H1 (cell line): ENCODE measurements at regions not wholly inside any gene's neighbourhood (a gene's known extent, or its start where the extent isn't known, plus 50 kb on each side); places are given as distances from the start of the nearest gene placed in this dataset.

Source experiments
- CTCF ChIA-PET: fragments of 300-600 bp; sonication (Branson Sonifier 250); formaldehyde crosslinking; loops from one replicate; lab custom pipeline; 2021; ENCODE audit not compliant: partially characterized antibody; lab: Charles Lee
- POLR2A ChIA-PET: fragments of 300-600 bp; sonication (Branson Sonifier 250); formaldehyde crosslinking; loops from one replicate; lab custom pipeline; 2021; ENCODE audit warnings: inconsistent platforms; ENCODE audit not compliant: partially characterized antibody; lab: Charles Lee
- DNase-seq, 2 experiments: peaks; one replicate each; pipeline versions ENCODE4 v3.0.0 to v3.0.0-alpha.2; 2010 to 2022; ENCODE audit warnings: low spot score in 2 of 2, low read depth in 1 of 2, mixed read lengths in 1 of 2
- FAIRE-seq: peaks from 2 replicates; lab custom pipeline; 2011; peaks lifted over from hg19 to GRCh38; lab: Jason Lieb, UNC
- H2AFZ ChIP-seq: 2 replicates; pipeline ENCODE4 v1.8.1; 2012; ENCODE audit warnings: low read length, inconsistent platforms
- H2AK5ac ChIP-seq: 2 replicates; pipeline ENCODE4 v1.6.1; 2013; ENCODE audit warnings: low read depth, low read length
- H2BK120ac ChIP-seq: replicated peaks from 2 replicates; pipeline ENCODE3; 2013; ENCODE audit warnings: low read depth, low read length, inconsistent platforms
- H2BK12ac ChIP-seq: 2 replicates; pipeline ENCODE4 v1.6.1; 2013; ENCODE audit warnings: low read depth, low read length
- H2BK15ac ChIP-seq: 2 replicates; pipeline ENCODE4 v1.6.1; 2013; ENCODE audit warnings: low read length
- H2BK20ac ChIP-seq: 2 replicates; pipeline ENCODE4 v1.6.1; 2013; ENCODE audit warnings: low read length
- H2BK5ac ChIP-seq: 2 replicates; pipeline ENCODE4 v1.6.1; 2013; ENCODE audit warnings: low read depth, low read length
- H3K14ac ChIP-seq: 2 replicates; pipeline ENCODE4 v1.6.1; 2013; ENCODE audit warnings: inconsistent platforms; ENCODE audit not compliant: insufficient read length
- H3K18ac ChIP-seq: 2 replicates; pipeline ENCODE4 v1.6.1; 2013; ENCODE audit warnings: low read length; ENCODE audit errors: extremely low read depth
- H3K23ac ChIP-seq: 2 replicates; pipeline ENCODE4 v1.6.1; 2013; ENCODE audit warnings: inconsistent platforms; ENCODE audit not compliant: insufficient read length
- H3K23me2 ChIP-seq: 2 replicates; pipeline ENCODE4 v1.6.1; 2013; ENCODE audit warnings: low read depth, low read length
- H3K27ac ChIP-seq: 2 replicates; pipeline ENCODE4 v1.6.1; 2011; ENCODE audit warnings: low read depth, low read length, inconsistent platforms
- H3K27me3 ChIP-seq, 4 experiments: replicated peaks in 1 of 4; 1 replicate in 1 of 4; 2 replicates in 3 of 4; pipeline versions ENCODE4 v1.6.1 to v1.8.1; 2011 to 2013; ENCODE audit warnings: low read length in 3 of 4, mild to moderate bottlenecking in 3 of 4, inconsistent platforms in 2 of 4, mixed read lengths in 2 of 4, moderate library complexity in 1 of 4; ENCODE audit not compliant: control insufficient read depth in 3 of 4, insufficient read depth in 3 of 4; ENCODE audit errors: extremely low read depth in 1 of 4
- H3K36me3 ChIP-seq, 4 experiments: 2 replicates each; pipeline versions ENCODE4 v1.6.1 to v1.8.1; 2011 to 2013; ENCODE audit warnings: mild to moderate bottlenecking in 4 of 4, low read length in 3 of 4, moderate library complexity in 2 of 4, control low read depth in 1 of 4, inconsistent platforms in 1 of 4; ENCODE audit not compliant: insufficient read depth in 4 of 4, control insufficient read depth in 2 of 4
- H3K4ac ChIP-seq: replicated peaks from 2 replicates; pipeline ENCODE3; 2013; ENCODE audit warnings: low read length, low read depth, mixed read lengths, inconsistent platforms; ENCODE audit not compliant: insufficient read length
- H3K4me1 ChIP-seq, 4 experiments: replicated peaks in 1 of 4; 1 replicate in 1 of 4; 2 replicates in 3 of 4; pipeline versions ENCODE4 v1.6.1 to v1.8.1; 2011 to 2013; ENCODE audit warnings: low read length in 3 of 4, inconsistent platforms in 2 of 4, mixed read lengths in 1 of 4; ENCODE audit not compliant: insufficient read depth in 4 of 4, control insufficient read depth in 3 of 4
- H3K4me2 ChIP-seq, 2 experiments: 2 replicates each; pipeline versions ENCODE4 v1.6.1 to v1.8.1; 2011 to 2013; ENCODE audit warnings: low read depth in 2 of 2, low read length in 2 of 2, control low read depth in 1 of 2, inconsistent platforms in 1 of 2, mild to moderate bottlenecking in 1 of 2; ENCODE audit not compliant: insufficient read depth in 1 of 2
- H3K4me3 ChIP-seq, 4 experiments: fragments of 200-600, 300-600 bp in 1 of 4; sonication (generic), shearing (Covaris generic), sonication (Bioruptor Twin) in 1 of 4; 2 replicates each; pipeline versions ENCODE4 v1.5.1 to v1.8.1; 2011 to 2016; ENCODE audit warnings: low read length in 4 of 4, low read depth in 3 of 4, control low read depth in 2 of 4, inconsistent platforms in 2 of 4, mild to moderate bottlenecking in 2 of 4, mixed read lengths in 1 of 4, moderate library complexity in 1 of 4; ENCODE audit not compliant: insufficient read depth in 2 of 4; ENCODE audit errors: extremely low read depth in 1 of 4
- H3K56ac ChIP-seq: replicated peaks from 2 replicates; pipeline ENCODE3; 2013; ENCODE audit warnings: low read depth, mild to moderate bottlenecking, mixed read lengths, low read length, inconsistent platforms; ENCODE audit not compliant: insufficient read length
- H3K79me1 ChIP-seq: 2 replicates; pipeline ENCODE4 v1.6.1; 2013; ENCODE audit warnings: low read depth, low read length, control low read depth
- H3K79me2 ChIP-seq, 2 experiments: 2 replicates each; pipeline versions ENCODE4 v1.6.1 to v1.8.1; 2012 to 2013; ENCODE audit warnings: low read length in 2 of 2, mild to moderate bottlenecking in 2 of 2, inconsistent platforms in 1 of 2; ENCODE audit not compliant: insufficient read depth in 2 of 2, control insufficient read depth in 1 of 2
- H3K9ac ChIP-seq, 4 experiments: replicated peaks in 1 of 4; 1 replicate in 1 of 4; 2 replicates in 3 of 4; pipeline versions ENCODE4 v1.6.1 to v1.8.1; 2011 to 2013; ENCODE audit warnings: low read depth in 3 of 4, low read length in 3 of 4, control low read depth in 2 of 4, mild to moderate bottlenecking in 2 of 4, moderate library complexity in 2 of 4, inconsistent platforms in 1 of 4; ENCODE audit errors: extremely low read depth in 1 of 4
- H3K9me3 ChIP-seq, 2 experiments: 2 replicates each; pipeline versions ENCODE4 v1.6.1 to v1.8.1; 2012 to 2013; ENCODE audit warnings: mild to moderate bottlenecking in 2 of 2, moderate library complexity in 2 of 2, control low read depth in 1 of 2, inconsistent platforms in 1 of 2, low read depth in 1 of 2, low read length in 1 of 2, mixed read lengths in 1 of 2; ENCODE audit not compliant: insufficient read depth in 2 of 2
- H4K20me1 ChIP-seq, 2 experiments: replicated peaks in 1 of 2; 2 replicates each; pipeline versions ENCODE3 to v1.8.1; 2011 to 2013; ENCODE audit warnings: inconsistent platforms in 2 of 2, low read length in 2 of 2, mild to moderate bottlenecking in 1 of 2; ENCODE audit not compliant: insufficient read depth in 2 of 2, control insufficient read depth in 1 of 2
- H4K5ac ChIP-seq: 2 replicates; pipeline ENCODE4 v1.6.1; 2013; ENCODE audit warnings: low read length, low read depth, mixed read lengths, inconsistent platforms; ENCODE audit not compliant: insufficient read length
- H4K8ac ChIP-seq: 2 replicates; pipeline ENCODE4 v1.8.0; 2013; ENCODE audit warnings: mild to moderate bottlenecking, moderate library complexity, low read length, inconsistent platforms; ENCODE audit not compliant: insufficient read depth; ENCODE audit errors: extremely low read depth
- H4K91ac ChIP-seq: replicated peaks from 2 replicates; pipeline ENCODE3; 2013; ENCODE audit warnings: low read length, mixed read lengths, inconsistent platforms; ENCODE audit not compliant: insufficient read length
- CBX8 ChIP-seq: fragments of 300-800, 300-1000 bp; sonication (generic); IDR thresholded peaks from 2 replicates; pipeline ENCODE4 v1.7.1; 2016; ENCODE audit warnings: low read depth, low read length, borderline replicate concordance
- E2F6 ChIP-seq: IDR thresholded peaks from 2 replicates; pipeline ENCODE4 v1.6.1; 2012; ENCODE audit warnings: inconsistent platforms
- GABPA ChIP-seq: IDR thresholded peaks from 2 replicates; pipeline ENCODE4 v1.6.1; 2011; ENCODE audit warnings: mild to moderate bottlenecking, low read length, moderate library complexity, borderline replicate concordance; ENCODE audit not compliant: insufficient read depth
- HDAC2 ChIP-seq, 2 experiments: fragments of 300-600 bp in 1 of 2; sonication (generic) in 1 of 2; IDR thresholded peaks; 2 replicates each; pipeline ENCODE4 v1.6.1; 2011 to 2012; ENCODE audit warnings: low read depth in 2 of 2, low read length in 2 of 2, mild to moderate bottlenecking in 2 of 2, moderate library complexity in 2 of 2, borderline replicate concordance in 1 of 2, inconsistent platforms in 1 of 2
- JUND ChIP-seq: IDR thresholded peaks from 2 replicates; pipeline ENCODE4 v1.6.1; 2011; ENCODE audit warnings: mild to moderate bottlenecking, improper control_type of control experiment, low read length
- KDM1A ChIP-seq: fragments of 200-600, 300-600 bp; sonication (generic); IDR thresholded peaks from 2 replicates; pipeline ENCODE4 v1.7.1; 2016; ENCODE audit warnings: mild to moderate bottlenecking, low read length, borderline replicate concordance
- RAD21 ChIP-seq, 2 experiments: IDR thresholded peaks in 1 of 2; conservative IDR thresholded peaks in 1 of 2; 2 replicates each; pipeline ENCODE4 v1.6.1; 2011; ENCODE audit warnings: low read depth in 2 of 2, low read length in 2 of 2, improper control_type of control experiment in 1 of 2, inconsistent platforms in 1 of 2, mild to moderate bottlenecking in 1 of 2, moderate library complexity in 1 of 2
- RBBP5 ChIP-seq: IDR thresholded peaks from 2 replicates; pipeline ENCODE4 v1.7.1; 2012; ENCODE audit warnings: low read depth, mild to moderate bottlenecking, inconsistent platforms, low read length, moderate library complexity, borderline replicate concordance
- RXRA ChIP-seq: IDR thresholded peaks from 2 replicates; pipeline ENCODE4 v1.6.1; 2011; ENCODE audit warnings: low read depth, mild to moderate bottlenecking, low read length, moderate library complexity; ENCODE audit not compliant: insufficient read depth
- TAF1 ChIP-seq: IDR thresholded peaks from 2 replicates; pipeline ENCODE4 v1.6.1; 2011; ENCODE audit warnings: mild to moderate bottlenecking, low read depth, low read length
- TEAD4 ChIP-seq: IDR thresholded peaks from 2 replicates; pipeline ENCODE4 v1.6.1; 2012; ENCODE audit warnings: low read depth, low read length, inconsistent platforms, mixed read lengths
- USF2 ChIP-seq: IDR thresholded peaks from 2 replicates; pipeline ENCODE4 v1.6.1; 2011; ENCODE audit warnings: low read length, improper control_type of control experiment
- WGBS, 2 experiments: shearing (Covaris generic) in 1 of 2; methylation state at CpG; one replicate each; pipeline versions ENCODE4 v1.1.6 to v1.1.7; 2013 to 2015; ENCODE audit warnings: low lambda C conversion rate in 2 of 2, mixed read lengths in 2 of 2, inconsistent platforms in 1 of 2, low coverage in 1 of 2, missing lambda C conversion rate in 1 of 2; ENCODE audit not compliant: insufficient replicate concordance in 2 of 2, insufficient coverage in 1 of 2, insufficient read length in 1 of 2; ENCODE audit errors: extremely low coverage in 1 of 2, missing lambda C conversion rate in 1 of 2; 5-methylcytosine and 5-hydroxymethylcytosine counted together

- Histone ChIP-seq H3K4me3 (no peak overlapping the region), H2BK20ac (no peak overlapping the region), H3K4me1 (no peaks in the 10 kb centered on the region), H2BK12ac (no peak overlapping the region), H3K79me2 (no peaks in the 10 kb centered on the region), H4K91ac (no peak overlapping the region), H3K9me3 (no peaks in the 10 kb centered on the region), H2AFZ (no peak overlapping the region), H3K4ac (no peak overlapping the region), H2BK15ac (no peak overlapping the region), H3K14ac (no peak overlapping the region), H3K4me2 (no peak overlapping the region), H4K20me1 (no peaks in the 10 kb centered on the region), H3K23ac (no peak overlapping the region), H4K5ac (no peak overlapping the region), H2AK5ac (no peak overlapping the region), H3K18ac (no peak overlapping the region), H3K36me3 (no peaks in the 10 kb centered on the region), H3K56ac (no peak overlapping the region), H3K79me1 (no peaks in the 10 kb centered on the region), H3K23me2 (no peaks in the 10 kb centered on the region), H3K27ac (no peak overlapping the region), H3K27me3 (no peaks in the 10 kb centered on the region), H2BK5ac (no peak overlapping the region), H2BK120ac (no peak overlapping the region), H4K8ac (no peak overlapping the region), H3K9ac (no peak overlapping the region)
- DNase-seq (no peak), FAIRE-seq (no peak)
- 87% methylated on average over 3 of the region's 3 CpGs; no CpG with 5 or more reads in 1 of the 2 experiments for WGBS, 2 experiments
- TF ChIP-seq KDM1A = no peak
- no peak for TF ChIP-seq CBX8
- TF ChIP-seq TEAD4 = no peak
- TF ChIP-seq JUND = no peak
- no peak for TF ChIP-seq GABPA
- no peak for TF ChIP-seq RBBP5
- no peak for TF ChIP-seq RAD21 (IDR thresholded peaks at IDR 0.05 in 1 of 2, conservative IDR thresholded peaks at IDR 0.05 in 1 of 2; ENCODE audit: low read depth in 2 of 2, low read length in 2 of 2)
- no peak for TF ChIP-seq HDAC2 (IDR thresholded peaks at IDR 0.05; ENCODE audit: borderline replicate concordance in 1 of 2, low read depth in 2 of 2, low read length in 2 of 2)
- no peak for TF ChIP-seq E2F6
- no peak for TF ChIP-seq USF2
- no peak for TF ChIP-seq RXRA
- TF ChIP-seq TAF1 = no peak
- ChIA-PET POLR2A (no interaction called here), CTCF (interaction anchor here (0.8 kb wide), 1 partner anchor 40 kb away, joined by 3 read pairs; no protein-coding TSS in a partner anchor)
Measured at GRCh38 chr6:4615891-4616290, 160.3 kb upstream of the CDYL start.
